ENCODE measurements at regions not wholly inside any gene's neighbourhood (a gene's known extent, or its start where the extent isn't known, plus 50 kb on each side); places are given as distances from the start of the nearest gene placed in this dataset.

GRCh38 chr2:2698182-2699120 lies 367.4 kb upstream of the MYT1L start:
- DNase-seq: no peak
- Mint-ChIP-seq H3K4me1 (ENCODE audit: low read depth) (no peaks in the 10 kb centered on the region), H3K27me3 (ENCODE audit: insufficient read depth) (peaks cover 1% of the 10 kb centered on the region; the same call in 1 of the 2 replicates), H3K4me3 (no peak overlapping the region), H3K9me3 (peaks cover 39% of the 10 kb centered on the region), H3K36me3 (ENCODE audit: low read depth) (no peaks in the 10 kb centered on the region), H3K27ac (no peak overlapping the region; the same call in 1 of the 2 replicates)
- TF ChIP-seq, protein P1, sequence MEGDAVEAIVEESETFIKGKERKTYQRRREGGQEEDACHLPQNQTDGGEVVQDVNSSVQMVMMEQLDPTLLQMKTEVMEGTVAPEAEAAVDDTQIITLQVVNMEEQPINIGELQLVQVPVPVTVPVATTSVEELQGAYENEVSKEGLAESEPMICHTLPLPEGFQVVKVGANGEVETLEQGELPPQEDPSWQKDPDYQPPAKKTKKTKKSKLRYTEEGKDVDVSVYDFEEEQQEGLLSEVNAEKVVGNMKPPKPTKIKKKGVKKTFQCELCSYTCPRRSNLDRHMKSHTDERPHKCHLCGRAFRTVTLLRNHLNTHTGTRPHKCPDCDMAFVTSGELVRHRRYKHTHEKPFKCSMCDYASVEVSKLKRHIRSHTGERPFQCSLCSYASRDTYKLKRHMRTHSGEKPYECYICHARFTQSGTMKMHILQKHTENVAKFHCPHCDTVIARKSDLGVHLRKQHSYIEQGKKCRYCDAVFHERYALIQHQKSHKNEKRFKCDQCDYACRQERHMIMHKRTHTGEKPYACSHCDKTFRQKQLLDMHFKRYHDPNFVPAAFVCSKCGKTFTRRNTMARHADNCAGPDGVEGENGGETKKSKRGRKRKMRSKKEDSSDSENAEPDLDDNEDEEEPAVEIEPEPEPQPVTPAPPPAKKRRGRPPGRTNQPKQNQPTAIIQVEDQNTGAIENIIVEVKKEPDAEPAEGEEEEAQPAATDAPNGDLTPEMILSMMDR (IDR thresholded peaks at IDR 0.05): peak; percentile 29

GRCh38 chr2:2696733-2697455 lies 365.8 kb upstream of the MYT1L start:
- Mint-ChIP-seq H3K27ac (no peak overlapping the region), H3K4me3 (no peak overlapping the region), H3K27me3 (ENCODE audit: insufficient read depth) (peaks cover 7% of the 10 kb centered on the region), H3K4me1 (ENCODE audit: low read depth) (no peaks in the 10 kb centered on the region), H3K36me3 (ENCODE audit: low read depth) (no peaks in the 10 kb centered on the region; the same call in 1 of the 2 replicates), H3K9me3 (peaks cover 48% of the 10 kb centered on the region)
- TF ChIP-seq, protein P1 (IDR thresholded peaks at IDR 0.05): no peak
- DNase-seq: no peak

DNA sequence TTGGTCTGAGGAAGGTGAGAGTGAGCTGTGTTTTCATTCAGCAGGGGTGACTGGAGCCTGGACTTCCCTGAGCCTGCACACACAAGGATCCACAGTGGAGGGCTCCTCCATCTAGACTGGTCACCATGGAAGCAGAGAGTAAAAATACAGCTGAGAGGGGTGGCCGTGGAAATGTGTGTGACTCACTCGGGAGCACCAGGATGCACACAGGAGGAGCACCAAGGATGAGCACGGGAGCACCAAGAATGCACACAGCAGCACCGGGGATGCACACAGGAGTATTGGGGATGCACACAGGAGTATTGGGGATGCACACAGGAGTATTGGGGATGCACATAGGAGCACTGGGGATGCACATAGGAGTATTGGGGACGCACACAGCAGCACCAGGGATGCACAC lies 365.2 kb upstream of the MYT1L start:
- Mint-ChIP-seq H3K27me3 (ENCODE audit: insufficient read depth) (peaks cover 7% of the 10 kb centered on the region), H3K9me3 (peaks cover 54% of the 10 kb centered on the region), H3K4me1 (ENCODE audit: low read depth) (no peaks in the 10 kb centered on the region), H3K36me3 (ENCODE audit: low read depth) (no peaks in the 10 kb centered on the region; the same call in 1 of the 2 replicates), H3K27ac (no peak overlapping the region), H3K4me3 (no peak overlapping the region)
- DNase-seq: no peak
- TF ChIP-seq, protein P1 (IDR thresholded peaks at IDR 0.05): no peak

DNA sequence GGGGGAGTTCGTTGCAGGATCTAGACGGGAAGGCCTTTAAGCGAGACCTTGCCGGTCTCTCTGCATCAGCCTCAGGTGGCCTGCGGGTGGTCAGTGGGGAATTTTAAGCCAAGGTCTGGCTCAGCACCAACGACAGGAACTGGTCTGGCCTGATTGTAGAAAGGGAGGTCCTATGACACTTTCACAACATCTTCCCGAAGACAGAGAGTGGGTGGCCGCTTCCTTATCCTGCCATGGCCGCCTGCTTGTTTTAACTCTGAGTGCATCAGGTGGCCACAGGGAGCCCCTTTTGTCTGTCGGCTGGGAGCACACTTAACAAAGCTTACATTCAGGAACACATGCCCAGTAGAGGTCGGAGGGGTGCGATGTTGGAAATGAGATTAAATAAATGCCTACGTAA lies 363.7 kb upstream of the MYT1L start:
- peaks cover 59% of the 10 kb centered on the region for H3K9me3 Mint-ChIP-seq

More for the DNA sequence above, 363.7 kb upstream of the MYT1L start:
- TF ChIP-seq, protein P1 (IDR thresholded peaks at IDR 0.05): no peak
- peaks cover 7% of the 10 kb centered on the region; the same call in 1 of the 2 replicates for H3K27me3 Mint-ChIP-seq (ENCODE audit: insufficient read depth)
- no peaks in the 10 kb centered on the region for H3K4me1 Mint-ChIP-seq (ENCODE audit: low read depth)
- no peak overlapping the region for H3K4me3 Mint-ChIP-seq
- peaks cover 4% of the 10 kb centered on the region; the same call in 1 of the 2 replicates for H3K36me3 Mint-ChIP-seq (ENCODE audit: low read depth)
- no peak overlapping the region for H3K27ac Mint-ChIP-seq
- DNase-seq: no peak

Measured in HFFc6 (cell line).